ENCODE measurements at regions not wholly inside any gene's neighbourhood (a gene's known extent, or its start where the extent isn't known, plus 50 kb on each side); places are given as distances from the start of the nearest gene placed in this dataset.

DNA sequence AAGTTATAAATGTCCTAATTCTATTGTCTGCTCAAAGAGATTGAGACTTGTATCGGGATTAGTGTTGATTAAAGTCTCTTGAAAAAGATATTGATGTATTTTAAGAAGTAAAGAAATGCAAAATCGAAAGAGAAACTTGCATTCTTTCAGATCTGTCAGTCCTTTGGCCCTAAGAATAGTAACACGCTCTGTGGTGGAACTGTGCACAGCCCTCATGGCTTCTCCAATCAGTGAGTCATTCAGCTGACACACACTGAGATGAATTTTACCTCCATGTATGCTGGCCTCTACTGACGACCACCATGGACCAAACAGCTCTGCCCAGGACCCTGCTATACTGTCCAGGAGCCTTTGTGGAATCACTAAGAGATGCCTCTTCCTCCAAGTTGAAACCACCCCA is 232.4 kb downstream of the ESM1 start:
- FAIRE-seq: no peak
- no peak for DNase-seq (ENCODE audit: extremely low spot score, insufficient read length, low read depth)

DNA sequence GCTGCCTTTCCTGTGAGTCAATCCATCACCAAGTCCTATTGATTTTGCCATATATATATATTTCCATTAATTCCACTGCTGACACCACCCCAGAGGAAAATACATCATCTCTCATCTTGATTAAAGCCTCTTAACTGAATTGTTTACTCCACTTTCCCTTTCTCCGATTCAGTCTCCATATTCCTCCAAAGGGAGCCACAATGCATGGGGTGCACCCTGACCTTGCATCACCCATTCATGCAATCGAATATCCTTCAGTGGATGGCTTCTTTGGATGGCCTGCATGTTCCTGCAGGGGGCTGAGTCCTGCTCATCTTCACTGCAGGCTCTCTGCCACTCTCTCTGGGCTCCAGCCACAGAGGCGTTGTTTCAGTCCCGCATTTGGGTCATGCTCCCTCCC is 231.0 kb downstream of the SNX18 start:
- no peak for DNase-seq (ENCODE audit: extremely low spot score, insufficient read length, low read depth)
- no peak for FAIRE-seq

DNA sequence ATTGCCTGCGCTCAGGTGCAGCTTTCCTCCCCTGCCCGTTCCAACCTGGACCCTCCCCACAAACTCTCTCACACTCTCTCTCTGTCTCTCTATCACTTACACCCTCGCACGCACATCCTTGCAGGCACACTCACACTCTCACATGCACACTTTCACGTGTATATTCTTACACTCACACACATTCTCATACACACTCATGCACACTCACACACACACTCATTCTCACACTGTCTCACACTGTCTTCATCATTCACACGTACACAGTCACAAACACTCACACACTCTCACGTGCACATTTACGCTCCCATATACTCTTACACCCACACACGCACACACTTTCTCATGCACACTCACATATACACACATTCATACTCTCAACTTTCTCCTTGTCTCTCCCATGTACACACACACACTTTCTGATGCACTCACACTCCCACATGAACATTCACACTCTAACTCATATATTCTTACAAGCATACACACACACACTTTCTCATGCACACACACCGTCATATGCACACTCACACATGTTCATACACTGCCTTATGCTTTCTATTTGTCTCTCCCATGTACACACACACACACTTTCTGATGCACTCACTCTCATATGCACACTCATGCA is 229.3 kb downstream of the SNX18 start:
- DNase-seq (ENCODE audit: extremely low spot score, insufficient read length, low read depth) (no peak), FAIRE-seq (no peak)

DNA sequence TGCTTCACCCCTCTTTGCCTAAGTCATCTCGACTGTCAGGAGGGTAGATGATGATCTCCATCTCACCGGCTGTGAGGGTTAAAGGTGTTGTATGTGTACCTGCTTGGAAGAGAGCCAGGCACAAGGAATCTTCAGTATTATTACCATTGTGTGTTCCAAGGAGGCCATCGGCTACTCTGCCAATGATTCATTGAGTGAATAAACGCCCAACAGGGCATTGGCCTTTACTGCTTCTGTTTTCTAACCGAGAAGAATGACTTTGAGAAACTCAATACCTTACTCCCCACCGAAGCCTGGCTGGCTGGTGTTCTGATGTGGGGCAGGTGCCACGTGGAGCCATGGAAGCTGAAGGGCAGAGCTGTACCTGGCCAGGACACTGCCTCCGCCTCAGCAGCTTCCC is 228.8 kb downstream of the SNX18 start:
- DNase-seq (ENCODE audit: extremely low spot score, insufficient read length, low read depth) (no peak), FAIRE-seq (no peak)

DNA sequence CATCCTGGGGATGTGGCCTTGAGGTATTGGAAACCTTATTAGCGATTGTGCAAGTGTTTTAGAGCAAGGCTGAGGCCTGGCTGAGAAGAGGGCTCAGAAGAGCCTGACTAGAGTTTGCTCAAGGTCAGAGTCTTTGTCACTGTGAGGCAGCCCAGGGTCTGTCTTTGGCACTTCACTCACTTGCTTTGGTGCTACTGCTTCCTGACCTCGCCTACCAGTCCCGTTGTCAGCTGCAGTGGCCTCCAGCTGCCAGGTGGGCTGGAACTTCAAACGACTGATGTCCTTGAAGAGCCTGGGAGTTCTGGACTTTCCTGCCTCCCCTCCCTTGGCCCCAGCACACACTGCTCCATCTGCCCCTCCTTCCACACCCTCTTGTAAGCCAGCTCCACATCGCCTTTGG is 228.0 kb downstream of the SNX18 start:
- FAIRE-seq: no peak
- no peak for DNase-seq (ENCODE audit: extremely low spot score, insufficient read length, low read depth)

DNA sequence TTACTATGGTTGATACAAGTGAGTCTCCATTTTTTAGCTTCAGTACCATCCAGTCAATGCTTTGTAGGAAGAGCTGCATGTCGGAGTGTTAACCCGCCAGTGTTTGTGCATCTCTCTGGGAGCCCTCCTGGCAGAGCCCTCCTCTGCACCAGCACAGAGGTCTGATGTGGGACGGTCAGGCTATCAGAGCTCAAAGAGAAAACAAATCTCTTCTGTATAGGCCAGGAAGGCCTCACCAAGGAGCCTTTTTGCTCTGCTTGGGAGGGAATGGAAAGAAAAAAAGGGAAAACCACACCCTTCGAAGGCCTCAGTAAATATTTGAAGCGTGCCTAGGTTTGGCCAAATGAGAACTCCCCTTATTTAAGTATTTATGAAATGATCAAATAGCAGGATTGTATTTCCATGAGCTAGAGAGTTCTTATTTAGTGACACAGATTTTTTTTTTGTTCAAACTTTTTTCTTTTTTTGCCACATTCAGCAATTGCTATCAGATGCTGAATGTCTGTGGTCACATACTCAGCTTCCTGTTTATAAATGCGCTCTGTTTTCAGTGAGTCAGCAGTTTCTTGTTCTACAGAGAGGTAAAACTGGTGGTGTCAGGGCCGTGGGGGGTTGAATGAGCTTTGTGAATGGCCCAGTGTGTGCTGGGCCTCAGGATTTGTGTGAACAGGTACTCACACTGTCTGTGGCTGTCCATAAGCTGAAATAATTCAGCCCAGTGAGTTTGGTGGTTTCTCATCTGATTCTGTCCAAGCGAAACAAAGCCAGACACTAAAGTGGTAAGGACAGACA is 226.6 kb downstream of the SNX18 start:
- FAIRE-seq: no peak
- DNase-seq (ENCODE audit: extremely low spot score, insufficient read length, low read depth): no peak

DNA sequence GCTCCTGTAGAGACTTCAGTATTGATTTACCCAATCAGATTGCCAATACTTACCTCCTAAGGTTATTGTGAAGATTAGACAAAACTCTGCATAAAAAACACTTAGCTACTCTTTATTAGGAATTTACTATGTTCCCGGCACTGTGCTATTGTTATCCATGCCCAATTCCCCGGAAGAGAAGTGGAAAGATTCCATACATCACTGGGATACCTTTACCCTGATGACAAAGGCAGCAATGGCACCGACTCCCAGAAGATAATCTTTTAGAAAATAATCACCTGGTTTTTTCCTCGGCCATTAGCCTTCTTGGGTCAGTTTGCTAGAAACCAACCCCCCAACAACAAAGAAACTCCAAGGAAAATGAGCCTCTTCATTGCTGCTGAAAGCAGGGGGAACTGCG is 226.0 kb downstream of the SNX18 start:
- FAIRE-seq: no peak
- no peak for DNase-seq (ENCODE audit: extremely low spot score, insufficient read length, low read depth)

DNA sequence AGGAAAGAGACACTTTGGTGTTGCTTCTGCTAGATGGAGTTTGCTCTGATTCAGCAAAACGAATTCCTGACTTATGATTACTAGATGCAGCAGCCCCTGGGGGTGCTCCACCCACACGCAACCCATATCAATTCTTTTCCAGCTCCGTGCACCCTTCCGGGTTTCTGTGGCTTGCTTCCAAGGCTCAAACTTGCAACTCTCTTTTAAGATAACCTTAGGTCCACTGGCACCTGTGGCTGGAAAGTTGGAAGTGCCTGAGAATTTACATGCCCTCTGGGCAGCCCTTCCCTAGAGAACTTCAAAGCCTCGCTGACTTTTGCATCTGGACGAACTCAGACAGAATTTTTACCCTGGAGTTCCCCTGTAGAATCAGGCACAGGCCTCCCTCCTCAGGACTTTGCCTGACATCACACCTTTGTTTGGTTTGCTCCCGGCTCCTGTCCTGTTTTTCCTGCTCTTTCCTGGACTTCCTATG is 224.9 kb downstream of the SNX18 start:
- DNase-seq (ENCODE audit: extremely low spot score, insufficient read length, low read depth) (no peak), FAIRE-seq (no peak)

DNA sequence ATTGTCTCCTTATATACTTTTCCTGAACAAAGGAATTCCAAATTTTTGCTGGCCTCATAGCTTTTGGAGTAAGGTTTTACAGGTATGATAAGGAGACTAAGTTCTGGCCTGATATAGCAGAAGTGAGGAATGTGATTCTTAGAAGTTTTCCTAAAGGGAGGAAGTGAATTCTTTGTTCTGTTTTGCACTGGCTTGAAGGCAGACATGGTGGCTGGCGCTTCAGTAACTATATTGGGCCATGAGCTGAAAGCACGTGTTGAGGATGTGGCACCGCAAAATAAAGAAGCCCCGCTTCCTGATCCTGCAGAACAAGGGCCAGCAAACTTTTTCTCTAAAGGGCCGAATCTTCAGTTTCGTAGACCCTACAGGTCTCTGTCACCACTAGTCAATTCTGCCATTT is 224.2 kb downstream of the SNX18 start:
- FAIRE-seq (no peak), DNase-seq (ENCODE audit: extremely low spot score, insufficient read length, low read depth) (no peak)

DNA sequence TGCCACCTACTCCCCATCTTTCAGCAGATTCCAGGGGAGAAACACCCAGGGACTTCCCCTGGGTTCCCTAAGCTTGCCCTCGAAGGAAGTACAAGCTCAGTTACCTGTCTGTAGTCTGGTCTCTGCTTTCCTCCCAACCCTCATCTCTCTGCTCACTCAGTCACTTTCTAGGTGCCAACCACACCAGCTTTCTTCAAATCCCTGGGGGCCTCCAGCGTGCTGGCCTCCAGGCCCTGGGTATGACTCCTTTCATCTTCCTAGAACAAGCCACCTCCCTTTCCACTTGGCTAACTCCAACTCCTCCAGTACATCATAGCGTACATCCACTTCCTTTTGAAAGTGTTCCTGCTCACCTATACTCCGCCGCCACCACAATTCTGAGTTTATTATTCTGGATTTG is 222.6 kb downstream of the SNX18 start:
- no peak for FAIRE-seq
- DNase-seq (ENCODE audit: extremely low spot score, insufficient read length, low read depth): no peak

DNA sequence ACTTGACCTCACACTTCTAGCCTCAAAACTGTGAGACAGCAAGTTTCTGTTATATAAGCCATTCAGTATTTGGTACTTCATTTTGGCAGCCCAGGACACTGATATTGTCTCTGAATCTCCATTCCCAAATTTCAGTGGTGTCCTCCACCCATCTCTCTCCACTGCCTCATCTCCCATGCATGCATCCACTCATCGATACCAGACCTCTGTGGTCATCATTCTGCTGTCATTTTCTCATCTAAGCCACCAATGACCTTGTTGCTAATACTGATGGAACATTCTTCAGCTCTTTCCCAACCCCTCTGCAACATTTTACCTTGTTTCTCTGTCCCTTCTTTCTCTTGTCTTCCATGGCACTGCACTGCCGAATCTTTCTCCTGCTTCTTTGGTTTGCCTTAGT is 221.8 kb downstream of the SNX18 start:
- DNase-seq (ENCODE audit: extremely low spot score, insufficient read length, low read depth) (no peak), FAIRE-seq (no peak)

DNA sequence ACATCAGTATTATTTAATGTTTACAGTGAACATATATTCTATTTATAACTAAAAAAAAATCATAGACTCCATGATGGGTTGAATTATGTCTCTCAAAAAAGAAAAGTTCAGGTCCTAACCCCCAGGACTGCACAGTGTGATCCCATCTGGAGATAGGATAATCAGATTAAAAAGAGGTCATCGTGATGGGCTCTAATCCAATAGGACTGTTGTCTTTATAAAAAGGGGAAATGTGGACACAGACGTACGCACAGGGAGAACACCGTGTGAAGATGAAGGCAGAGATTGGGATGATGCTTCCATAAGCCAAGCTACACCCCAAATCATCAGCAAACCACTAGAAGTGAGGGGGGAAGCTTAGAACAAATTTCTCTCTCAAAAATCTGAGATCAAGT is 221.4 kb downstream of the SNX18 start:
- DNase-seq (ENCODE audit: extremely low spot score, insufficient read length, low read depth) (no peak), FAIRE-seq (no peak)

DNA sequence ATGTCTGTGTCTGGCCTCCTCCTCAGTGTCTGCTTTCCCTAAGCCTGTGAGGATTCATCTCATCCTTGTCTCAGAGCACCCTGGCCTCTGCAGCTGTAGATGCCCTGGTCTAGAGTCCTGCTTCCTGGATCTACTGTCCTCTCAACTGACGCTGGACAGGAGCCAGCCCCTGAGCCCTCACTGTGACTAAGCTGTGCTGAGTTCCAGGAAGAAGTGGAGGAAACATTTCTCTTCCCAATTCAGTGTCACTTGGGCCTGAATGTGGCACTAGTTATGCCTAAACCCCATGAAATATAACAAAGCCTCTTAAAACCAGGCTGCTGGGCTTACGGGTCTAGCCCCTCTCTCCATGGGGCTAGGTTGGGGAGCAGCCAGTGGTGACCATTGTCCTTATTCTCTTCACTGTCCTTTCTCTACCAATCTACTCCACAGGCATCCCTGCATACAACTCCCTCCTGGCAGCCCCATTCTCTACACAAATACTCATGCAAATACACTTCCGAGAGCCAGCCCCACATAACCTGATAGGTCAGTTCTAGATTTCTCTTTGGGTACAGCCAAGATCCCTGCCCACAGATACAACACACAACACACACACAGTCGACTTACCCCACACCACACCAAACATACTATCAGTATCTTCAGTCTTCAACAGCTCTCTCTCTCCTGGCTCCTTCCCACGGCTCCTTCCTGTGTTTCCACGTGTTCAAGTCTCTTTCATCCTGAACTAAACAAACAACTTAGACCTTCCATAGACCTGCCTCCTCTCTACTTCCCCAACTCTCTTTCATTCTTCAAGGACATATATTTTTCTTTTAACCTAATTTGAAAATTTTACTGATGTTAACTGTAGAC is 220.8 kb downstream of the SNX18 start:
- FAIRE-seq: no peak

DNA sequence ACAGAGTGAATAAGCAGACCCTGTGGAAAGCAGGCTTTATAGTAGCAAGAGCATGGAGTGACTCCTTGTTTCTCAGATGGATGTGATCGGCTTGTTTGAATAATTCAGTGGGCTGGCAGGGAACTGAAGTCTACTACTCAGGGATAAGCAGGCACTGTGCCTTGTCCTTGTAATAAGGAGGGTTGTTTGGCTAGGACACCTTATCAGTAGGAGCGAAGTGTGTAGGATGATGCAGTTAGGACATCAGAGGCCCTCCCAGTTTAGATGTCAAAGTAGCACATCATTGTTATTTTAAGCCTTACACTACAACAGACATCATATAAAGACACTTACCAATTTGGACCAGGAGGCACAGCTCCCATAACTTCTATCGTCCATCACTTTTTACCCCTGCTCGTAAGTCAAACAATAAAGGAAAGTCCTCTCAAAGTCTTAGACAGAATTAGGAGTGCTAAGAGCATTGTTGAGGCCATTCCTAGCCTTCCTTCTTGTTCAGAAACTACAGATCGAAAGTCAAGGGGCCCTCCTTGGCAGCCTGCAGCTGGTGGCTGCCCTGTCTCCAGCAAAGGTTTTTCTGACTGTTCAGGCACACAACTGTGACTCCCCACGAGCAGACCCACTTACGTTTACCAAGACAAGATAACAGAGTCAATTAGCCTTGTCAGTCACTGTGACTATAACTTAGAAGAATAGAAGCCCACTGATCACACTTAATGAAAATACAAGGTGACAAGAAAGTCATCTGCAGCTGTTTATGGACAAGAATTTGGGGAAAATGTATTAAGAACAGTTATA is 218.6 kb downstream of the SNX18 start:
- FAIRE-seq (no peak), DNase-seq (ENCODE audit: extremely low spot score, insufficient read length, low read depth) (no peak)

More for the DNA sequence above, 220.8 kb downstream of the SNX18 start:
- DNase-seq (ENCODE audit: extremely low spot score, insufficient read length, low read depth): no peak

DNA sequence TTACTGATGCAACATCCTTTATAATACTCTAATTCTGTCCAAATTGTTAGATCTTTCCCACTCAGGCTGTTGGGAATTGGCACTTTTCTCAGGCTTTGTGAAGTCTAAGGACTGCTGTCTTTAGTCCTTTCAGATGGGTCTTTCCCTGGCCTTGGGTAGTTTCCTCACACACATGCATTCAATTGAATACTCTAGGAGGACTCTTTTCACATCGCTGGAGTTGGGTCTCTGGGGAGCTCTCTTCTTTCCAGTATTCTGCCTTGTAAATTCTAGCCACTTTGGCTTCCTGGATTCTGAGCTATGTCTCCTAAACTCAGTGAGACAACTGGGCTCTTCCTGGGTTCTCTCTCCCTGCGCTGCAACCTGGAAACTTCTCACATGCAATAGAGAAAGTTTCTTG is 215.5 kb downstream of the SNX18 start:
- DNase-seq (ENCODE audit: extremely low spot score, insufficient read length, low read depth) (no peak), FAIRE-seq (no peak)

DNA sequence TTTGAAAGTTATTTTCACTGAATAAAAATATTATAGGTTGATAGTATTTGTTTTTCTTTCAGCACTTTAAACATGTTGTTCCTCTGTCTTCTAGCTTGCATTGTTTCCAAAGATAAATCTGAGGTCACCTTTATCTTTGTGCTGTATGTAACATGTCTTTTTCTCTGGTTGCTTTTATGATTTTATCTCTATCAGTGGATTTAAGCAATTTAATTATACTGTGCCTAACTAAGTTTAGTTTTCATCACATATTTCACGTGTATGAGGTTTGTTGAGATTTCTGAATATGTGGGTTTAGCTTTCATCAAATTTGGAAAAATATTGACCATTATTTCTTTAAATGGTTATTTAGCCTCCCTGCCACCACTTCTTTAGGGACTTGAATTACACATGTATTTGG is 214.5 kb downstream of the SNX18 start:
- DNase-seq (ENCODE audit: extremely low spot score, insufficient read length, low read depth) (no peak), FAIRE-seq (no peak)

DNA sequence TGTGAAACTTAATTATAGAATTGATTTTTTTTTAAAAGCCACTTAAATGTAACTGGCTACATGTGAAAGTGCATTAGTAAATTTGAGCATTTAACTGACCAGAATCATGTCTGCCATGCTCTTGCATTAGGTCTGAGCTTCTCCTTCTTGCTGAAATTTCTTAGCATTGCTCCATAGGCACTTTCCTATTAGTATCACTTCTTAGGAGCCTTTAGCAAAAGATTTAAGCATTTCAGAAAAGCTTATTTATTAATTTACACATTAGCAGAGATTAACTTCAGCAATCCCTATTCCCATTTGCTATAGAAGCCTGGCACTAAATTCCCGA is 211.0 kb downstream of the SNX18 start:
- no peak for FAIRE-seq

DNA sequence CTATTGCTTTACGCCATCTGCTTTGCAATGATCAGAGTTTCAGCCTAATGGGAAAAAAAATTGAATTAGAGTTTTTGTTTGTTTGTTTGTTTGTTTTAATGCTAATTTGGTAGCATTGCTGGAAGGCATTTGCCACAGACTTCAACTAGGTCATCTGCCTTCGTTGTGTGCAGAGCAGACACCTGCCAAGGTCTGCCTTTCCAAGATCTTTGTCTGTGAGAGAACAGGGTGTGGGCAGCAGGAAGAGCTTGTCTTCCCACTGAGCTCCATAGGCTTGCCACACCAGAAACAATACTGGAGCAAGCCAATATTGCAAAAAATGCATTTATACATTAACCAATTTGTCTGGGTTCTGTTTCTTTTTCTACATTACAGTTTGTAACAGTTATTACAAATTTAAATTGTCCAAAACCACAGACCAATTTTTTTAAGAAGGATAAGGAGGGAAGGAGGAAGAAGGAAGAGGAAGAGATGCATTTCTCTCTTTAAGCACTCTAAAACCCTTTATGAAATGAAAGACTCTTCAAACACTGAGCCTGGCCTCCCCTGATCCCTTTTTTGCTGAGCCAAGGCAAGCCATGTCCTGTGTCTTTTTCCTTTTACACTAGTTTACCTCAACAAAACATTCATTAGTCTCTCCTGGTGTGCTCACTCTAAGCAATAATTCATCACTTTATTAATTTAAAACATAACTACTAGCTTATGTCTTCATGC is 210.5 kb downstream of the SNX18 start:
- FAIRE-seq: no peak
- no peak for DNase-seq (ENCODE audit: extremely low spot score, insufficient read length, low read depth)

More for the DNA sequence above, 211.0 kb downstream of the SNX18 start:
- no peak for DNase-seq (ENCODE audit: extremely low spot score, insufficient read length, low read depth)

DNA sequence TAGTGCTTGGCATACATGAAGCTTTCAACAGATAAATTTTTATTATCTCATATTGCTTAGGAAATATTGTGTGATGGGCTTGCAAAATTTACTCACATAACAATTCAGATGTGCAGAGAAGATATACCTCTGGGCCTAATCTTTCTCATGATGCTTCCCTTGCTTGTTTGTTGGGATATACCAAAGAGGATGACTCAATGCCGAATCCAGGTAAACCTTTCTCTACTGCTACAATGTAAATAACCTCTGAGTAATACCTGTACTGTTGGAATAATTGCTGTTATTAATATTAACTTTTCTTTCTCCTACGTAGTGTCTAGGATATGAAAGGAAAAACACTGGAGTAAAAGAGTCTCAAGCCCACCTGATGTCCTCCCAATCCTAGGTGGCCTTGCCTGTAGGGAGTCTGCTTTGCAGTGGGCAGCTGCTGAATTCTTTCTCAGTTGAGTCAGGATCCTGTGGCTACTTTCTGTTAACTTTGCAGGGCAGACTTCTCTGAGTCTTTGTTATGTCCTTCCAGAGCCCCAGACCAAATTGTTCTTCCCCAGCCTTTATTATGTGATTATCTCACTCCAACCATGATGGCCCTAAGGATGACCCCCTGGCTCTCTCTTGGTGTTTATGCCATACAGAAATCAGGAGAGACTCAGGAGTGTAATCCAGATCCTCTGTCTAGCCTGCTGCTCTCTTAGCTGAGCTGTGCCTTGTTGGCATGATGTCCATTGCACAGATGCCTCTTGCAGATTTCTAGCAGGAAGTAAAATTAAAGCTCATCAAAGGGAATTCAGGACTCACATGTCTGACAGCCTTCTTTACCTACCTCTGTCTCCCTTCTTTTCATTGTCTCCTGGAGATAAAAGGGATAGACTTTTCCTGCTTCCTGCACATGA is 208.1 kb downstream of the SNX18 start:
- DNase-seq (ENCODE audit: extremely low spot score, insufficient read length, low read depth) (no peak), FAIRE-seq (no peak)
